Testis (tissue), 2 donors: ENCODE measurements at regions not wholly inside any gene's neighbourhood (a gene's known extent, or its start where the extent isn't known, plus 50 kb on each side); places are given as distances from the start of the nearest gene placed in this dataset.
"Not testable (repeated sequence)": the region's sequence is repeated elsewhere in the genome, so short reads cannot be mapped to it uniquely, and the experiment has no call there.

Experiments
- CTCF ChIP-seq, 3 experiments: fragments of 450-650 bp in 2 of 3; fragments of 200-600 bp in 1 of 3; sonication (generic) in 1 of 3; IDR thresholded peaks; one replicate each; pipeline ENCODE4 v1.5.1; 2016 to 2019; ENCODE audit warnings: antibody characterized with exemption in 3 of 3, mild to moderate bottlenecking in 2 of 3, moderate library complexity in 1 of 3
- POLR2A ChIP-seq: fragments of 450-650 bp; IDR thresholded peaks from one replicate; pipeline ENCODE4 v1.6.1; 2017; ENCODE audit warnings: antibody characterized with exemption, mild to moderate bottlenecking, moderate library complexity

- not testable (repeated sequence) for TF ChIP-seq POLR2A; CTCF (IDR thresholded peaks at IDR 0.05)
Observed at GRCh38 chr18:67752211-67752610, 235.7 kb upstream of the DSEL start.
